HCT116 (cell line): ENCODE measurements at regions not wholly inside any gene's neighbourhood (a gene's known extent, or its start where the extent isn't known, plus 50 kb on each side); places are given as distances from the start of the nearest gene placed in this dataset.

Source experiments
- ATAC-seq: fragments of 200-7000 bp; cut with Tn5 transposase; 2 replicates; pipeline ENCODE4 v1.9.1; 2020; ENCODE audit warnings: mild to moderate bottlenecking, moderate library complexity
- BruUV-seq: library from RNA; stranded (reverse); fragments of 400-500 nt; replicated peaks from 2 replicates; lab custom pipeline; 2021; lab: Mats Ljungman, UMichigan
- CTCF ChIA-PET: fragments of 300-600 bp; sonication (Branson Sonifier 250); formaldehyde crosslinking; loops from one replicate; lab custom pipeline; 2021; ENCODE audit warnings: antibody characterized with exemption; lab: Charles Lee
- POLR2A ChIA-PET: fragments of 300-600, 350-600 bp; sonication (Branson Sonifier 250); formaldehyde crosslinking; loops from one replicate; lab custom pipeline; 2021; ENCODE audit warnings: antibody characterized with exemption; lab: Charles Lee
- RAD21 ChIA-PET, 2 experiments: fragments of 300-600 bp; sonication (Branson Sonifier 250); formaldehyde crosslinking; loops; one replicate each; lab custom pipeline; 2023; ENCODE audit warnings: low total read pairs in 2 of 2; ENCODE audit not compliant: uncharacterized antibody in 2 of 2, unreplicated experiment in 2 of 2, low non-redundant PET in 1 of 2; lab: Charles Lee
- DNase-seq: peaks from one replicate; pipeline ENCODE4 v3.0.0-alpha.2; 2010; ENCODE audit warnings: low read depth, low spot score
- H2AFZ ChIP-seq: fragments of 200-600 bp; shearing (Covaris generic), sonication (generic); 2 replicates; pipeline ENCODE4 v1.6.1; 2017; ENCODE audit warnings: low read depth, mixed run types, mixed read lengths, antibody characterized with exemption, low read length; ENCODE audit not compliant: poor library complexity, severe bottlenecking
- H3K27ac ChIP-seq: 2 replicates; pipeline ENCODE4 v1.5.1; 2012; ENCODE audit warnings: low read depth, low read length
- H3K27me3 ChIP-seq: fragments of 200-600 bp; sonication (generic); 2 replicates; pipeline ENCODE4 v1.6.1; 2016; ENCODE audit warnings: mixed run types, low read length, mixed read lengths; ENCODE audit not compliant: insufficient read depth
- H3K36me3 ChIP-seq, 2 experiments: fragments of 200-500 bp in 1 of 2; fragments of 200-600 bp in 1 of 2; sonication (Bioruptor generic) in 1 of 2; sonication (generic) in 1 of 2; 2 replicates each; pipeline versions ENCODE4 v1.5.1 to v1.6.1; 2014 to 2016; ENCODE audit warnings: low read length in 2 of 2, inconsistent platforms in 1 of 2, mixed read lengths in 1 of 2, mixed run types in 1 of 2; ENCODE audit not compliant: insufficient read depth in 2 of 2, control insufficient read depth in 1 of 2
- H3K4me1 ChIP-seq, 2 experiments: fragments of 200-600 bp in 1 of 2; sonication (generic) in 1 of 2; 2 replicates each; pipeline versions ENCODE4 v1.5.1 to v1.6.1; 2012 to 2017; ENCODE audit warnings: low read length in 2 of 2, inconsistent platforms in 1 of 2, mild to moderate bottlenecking in 1 of 2, mixed read lengths in 1 of 2, mixed run types in 1 of 2, moderate library complexity in 1 of 2; ENCODE audit not compliant: insufficient read depth in 2 of 2, control insufficient read depth in 1 of 2
- H3K4me2 ChIP-seq: fragments of 200-600 bp; sonication (generic); 2 replicates; pipeline ENCODE4 v1.6.1; 2017; ENCODE audit warnings: mixed run types, low read length, mixed read lengths
- H3K4me3 ChIP-seq, 2 experiments: fragments of 200-600 bp in 1 of 2; sonication (generic) in 1 of 2; replicated peaks in 1 of 2; 2 replicates each; pipeline ENCODE4 v1.5.1; 2011 to 2016; ENCODE audit warnings: low read length in 2 of 2, control low read depth in 1 of 2, low read depth in 1 of 2, mild to moderate bottlenecking in 1 of 2, mixed read lengths in 1 of 2, mixed run types in 1 of 2
- H3K79me2 ChIP-seq: fragments of 200-600 bp; sonication (generic); 2 replicates; pipeline ENCODE4 v1.6.1; 2017; ENCODE audit warnings: mild to moderate bottlenecking, mixed run types, low read length, moderate library complexity, mixed read lengths; ENCODE audit not compliant: insufficient read depth
- H3K9ac ChIP-seq: fragments of 200-600 bp; sonication (generic); 2 replicates; pipeline ENCODE4 v1.6.1; 2016; ENCODE audit warnings: low read length, mixed read lengths
- H3K9me2 ChIP-seq: fragments of 200-600 bp; sonication (generic), shearing (Covaris generic); 2 replicates; pipeline ENCODE4 v1.6.1; 2017; ENCODE audit warnings: mixed run types, mild to moderate bottlenecking, moderate library complexity; ENCODE audit not compliant: insufficient read depth
- H3K9me3 ChIP-seq, 2 experiments: fragments of 200-500 bp in 1 of 2; fragments of 200-600 bp in 1 of 2; sonication (Bioruptor generic) in 1 of 2; sonication (generic) in 1 of 2; 2 replicates each; pipeline ENCODE4 v1.6.1; 2014 to 2017; ENCODE audit warnings: low read length in 2 of 2, mixed read lengths in 2 of 2, inconsistent platforms in 1 of 2, low read depth in 1 of 2, mild to moderate bottlenecking in 1 of 2, mixed run types in 1 of 2, moderate library complexity in 1 of 2; ENCODE audit not compliant: control insufficient read depth in 1 of 2, insufficient read depth in 1 of 2
- H4K20me1 ChIP-seq: fragments of 200-600 bp; sonication (generic), shearing (Covaris generic); 2 replicates; pipeline ENCODE4 v1.6.1; 2017; ENCODE audit warnings: mixed run types, mild to moderate bottlenecking, moderate library complexity; ENCODE audit not compliant: insufficient read depth
- ATF3 ChIP-seq: IDR thresholded peaks from 2 replicates; pipeline ENCODE4 v1.6.1; 2012
- CBX3 ChIP-seq: IDR thresholded peaks from 2 replicates; pipeline ENCODE4 v1.6.1; 2012; ENCODE audit warnings: low read depth
- CTCF ChIP-seq, 3 experiments: fragments of 200-600 bp in 1 of 3; sonication (generic) in 1 of 3; IDR thresholded peaks in 2 of 3; conservative IDR thresholded peaks in 1 of 3; 2 replicates each; pipeline ENCODE4 v1.5.1; 2012 to 2017; ENCODE audit warnings: low read depth in 2 of 3, low read length in 2 of 3, antibody characterized with exemption in 1 of 3, borderline replicate concordance in 1 of 3, control low read depth in 1 of 3, mild to moderate bottlenecking in 1 of 3, mixed read lengths in 1 of 3, mixed run types in 1 of 3, moderate library complexity in 1 of 3; ENCODE audit not compliant: insufficient read depth in 1 of 3
- EGR1 ChIP-seq: IDR thresholded peaks from 2 replicates; pipeline ENCODE4 v1.6.1; 2012; ENCODE audit warnings: low read depth
- ELF1 ChIP-seq: IDR thresholded peaks from 2 replicates; pipeline ENCODE4 v1.6.1; 2012; ENCODE audit warnings: low read depth, borderline replicate concordance
- EZH2 ChIP-seq: fragments of 200-600 bp; sonication (generic); IDR thresholded peaks from 2 replicates; pipeline ENCODE4 v1.6.1; 2017; ENCODE audit warnings: antibody characterized with exemption, mixed run types
- EZH2phosphoT487 ChIP-seq: fragments of 200-600 bp; IDR thresholded peaks from 2 replicates; pipeline ENCODE4 v1.6.1; 2018; ENCODE audit warnings: antibody characterized with exemption, borderline replicate concordance
- FOSL1 ChIP-seq: IDR thresholded peaks from 2 replicates; pipeline ENCODE4 v1.6.1; 2012; ENCODE audit warnings: low read depth
- JUND ChIP-seq: IDR thresholded peaks from 2 replicates; pipeline ENCODE4 v1.6.1; 2012
- POLR2AphosphoS5 ChIP-seq: IDR thresholded peaks from 2 replicates; pipeline ENCODE4 v1.6.1; 2011; ENCODE audit warnings: mild to moderate bottlenecking, low read depth, low read length, moderate library complexity
- RAD21 ChIP-seq: IDR thresholded peaks from 2 replicates; pipeline ENCODE4 v1.6.1; 2012; ENCODE audit warnings: low read depth, mild to moderate bottlenecking
- REST ChIP-seq: IDR thresholded peaks from 2 replicates; pipeline ENCODE4 v1.6.1; 2012; ENCODE audit warnings: low read depth
- SP1 ChIP-seq: IDR thresholded peaks from 2 replicates; pipeline ENCODE4 v1.6.1; 2012; ENCODE audit warnings: low read depth
- SRF ChIP-seq: IDR thresholded peaks from 2 replicates; pipeline ENCODE4 v1.6.1; 2012; ENCODE audit warnings: low read depth
- TCF7L2 ChIP-seq: IDR thresholded peaks from 2 replicates; pipeline ENCODE4 v1.7.0; 2011; ENCODE audit warnings: borderline replicate concordance, inconsistent platforms; ENCODE audit not compliant: insufficient read depth, insufficient read length; ENCODE audit errors: extremely low read depth
- ZBTB33 ChIP-seq: IDR thresholded peaks from 2 replicates; pipeline ENCODE4 v1.6.1; 2011; ENCODE audit warnings: mild to moderate bottlenecking, low read length, moderate library complexity; ENCODE audit not compliant: insufficient replicate concordance; ENCODE audit errors: extremely low read depth
- intact Hi-C: fragments of 100-400 bp; cut with micrococcal nuclease; formaldehyde crosslinking; loops from 2 replicates; pipeline ENCODE4 v1.10.0; 2022

- no peaks in the 10 kb centered on the region for H3K9me2 ChIP-seq
- H2AFZ ChIP-seq: no peak overlapping the region
- TF ChIP-seq EZH2phosphoT487 (no peak), ELF1 (no peak), JUND (no peak), POLR2AphosphoS5 (no peak), REST (no peak), CTCF (IDR thresholded peaks at IDR 0.05 in 2 of 3, conservative IDR thresholded peaks at IDR 0.05 in 1 of 3; ENCODE audit: borderline replicate concordance in 1 of 3, insufficient read depth in 1 of 3, low read depth in 2 of 3, low read length in 2 of 3) (no peak), RAD21 (no peak), FOSL1 (no peak), CBX3 (no peak), EGR1 (no peak), TCF7L2 (no peak), EZH2 (no peak), ZBTB33 (no peak), SRF (no peak), SP1 (no peak), ATF3 (no peak)
- TF ChIP-seq, all 23 proteins: peak for 0
- no peaks in the 10 kb centered on the region; a peak in 1 of 4 replicates for H3K36me3 ChIP-seq
- H3K79me2 ChIP-seq: no peaks in the 10 kb centered on the region
- no peaks in the 10 kb centered on the region for H3K9me3 ChIP-seq
- ChIA-PET RAD21 (no interaction called here), POLR2A (no interaction called here), CTCF (no interaction called here)
- H4K20me1 ChIP-seq: no peaks in the 10 kb centered on the region
- no peak overlapping the region for H3K27ac ChIP-seq
- H3K27me3 ChIP-seq: peaks cover 11% of the 10 kb centered on the region; the same call in 1 of the 2 replicates
- H3K9ac ChIP-seq: no peak overlapping the region
- no peaks in the 10 kb centered on the region for H3K4me1 ChIP-seq
- ATAC-seq (no peak), DNase-seq (no peak)
- no TSS peak for BruUV-seq
- intact Hi-C loops: no loop called here
- H3K4me2 ChIP-seq: no peak overlapping the region
- no peak overlapping the region for H3K4me3 ChIP-seq
Measured at GRCh38 chr6:71066153-71066552, 109.3 kb upstream of the B3GAT2 start.
